Right lobe of liver (tissue), 4 donors: ENCODE measurements at regions not wholly inside any gene's neighbourhood (a gene's known extent, or its start where the extent isn't known, plus 50 kb on each side); places are given as distances from the start of the nearest gene placed in this dataset.

Source experiments
- CTCF ChIP-seq, 4 donors: fragments of 200-600 bp in 3 of 4; fragments of 450-650 bp in 1 of 4; IDR thresholded peaks; one replicate each; pipeline versions ENCODE4 v1.5.1 to v1.8.0; 2016 to 2022; ENCODE audit warnings: antibody characterized with exemption in 4 of 4, mild to moderate bottlenecking in 2 of 4
- POLR2A ChIP-seq: fragments of 450-650 bp; IDR thresholded peaks from one replicate; pipeline ENCODE4 v1.6.1; 2017; ENCODE audit warnings: antibody characterized with exemption, mild to moderate bottlenecking
- donor health status: DM: no; HTN: no; CAD: no.
- donor health status: DM: no; HTN: no; CAD: no.
- donor health status: DM: no; HTN: yes; CAD: no.

- TF ChIP-seq CTCF (IDR thresholded peaks at IDR 0.05): no peak
- no peak for TF ChIP-seq POLR2A
Measured at GRCh38 chrX:87374324-87374723, 143.3 kb upstream of the KLHL4 start.
